Heart left ventricle (tissue), 16 donors: ENCODE measurements at regions not wholly inside any gene's neighbourhood (a gene's known extent, or its start where the extent isn't known, plus 50 kb on each side); places are given as distances from the start of the nearest gene placed in this dataset.

ENCODE experiments used
- ATAC-seq, 4 donors: fragments of 200-7000 bp; cut with Tn5 transposase; one replicate each; pipeline ENCODE4 v1.9.1; 2020 to 2022; ENCODE audit warnings: moderate library complexity in 4 of 4, mild to moderate bottlenecking in 3 of 4, moderate number of reproducible peaks in 1 of 4
- DNase-seq, 5 donors: peaks; one replicate each; pipeline ENCODE4 v3.0.0-alpha.2; 2020
- H3K27ac ChIP-seq, 12 donors: fragments of 200-600 bp; sonication (generic) in 4 of 12; one replicate each; pipeline versions ENCODE4 v1.5.0 to v1.8.0; 2016 to 2022; ENCODE audit warnings: mild to moderate bottlenecking in 2 of 12
- H3K27me3 ChIP-seq, 9 donors: fragments of 200-600 bp; sonication (generic) in 2 of 9; one replicate each; pipeline versions ENCODE4 v1.5.1 to v1.8.0; 2016 to 2022; ENCODE audit warnings: mild to moderate bottlenecking in 3 of 9
- H3K36me3 ChIP-seq, 9 donors: fragments of 200-600 bp; sonication (generic) in 2 of 9; one replicate each; pipeline versions ENCODE4 v1.5.0 to v1.8.0; 2018 to 2022; ENCODE audit warnings: mild to moderate bottlenecking in 2 of 9
- H3K4me1 ChIP-seq, 12 donors: fragments of 200-600 bp; sonication (generic) in 4 of 12; one replicate each; pipeline versions ENCODE4 v1.5.0 to v1.8.0; 2016 to 2022; ENCODE audit warnings: mild to moderate bottlenecking in 3 of 12
- H3K4me3 ChIP-seq, 12 donors: fragments of 200-600 bp; sonication (generic) in 4 of 12; one replicate each; pipeline versions ENCODE4 v1.5.0 to v1.8.0; 2017 to 2022; ENCODE audit warnings: mild to moderate bottlenecking in 9 of 12, moderate library complexity in 4 of 12
- H3K9me3 ChIP-seq, 12 donors: fragments of 200-600 bp; sonication (generic) in 4 of 12; one replicate each; pipeline versions ENCODE4 v1.5.0 to v1.8.0; 2016 to 2022; ENCODE audit warnings: mild to moderate bottlenecking in 1 of 12
- POLR2A ChIP-seq, 2 donors: fragments of 450-650 bp; IDR thresholded peaks; one replicate each; pipeline ENCODE4 v1.6.1; 2017; ENCODE audit warnings: antibody characterized with exemption in 2 of 2, mild to moderate bottlenecking in 2 of 2, moderate library complexity in 2 of 2
- WGBS, 4 donors: extraction: QIAGEN DNeasy Blood & Tissue Kit in 2 of 4; methylation state at CpG; one replicate each; pipeline versions ENCODE4 v1.1.5 to v1.1.7; 2013 to 2018; 5-methylcytosine and 5-hydroxymethylcytosine counted together
- intact Hi-C, 10 donors: fragments of 100-400 bp; cut with DNase I; formaldehyde crosslinking; loops; one replicate each; pipeline versions ENCODE4 v1.11.1 to v1.14.2; 2022
- TF ChIP-seq, protein P1 (sequence below), 12 donors: fragments of 200-600 bp; sonication (generic) in 4 of 12; IDR thresholded peaks; one replicate each; pipeline versions ENCODE4 v1.5.0 to v1.8.0; 2018 to 2022; ENCODE audit warnings: antibody characterized with exemption in 12 of 12, mild to moderate bottlenecking in 5 of 12
- donor health status: ischemic (EF 13 %, LVEDD 7.1; RV severe dilation, severe dysfunction).
- donor health status: healthy with polysubstance abuse.
- donor health status: DM: no; HTN: yes; CAD: no.
- donor health status: DM: no; HTN: no; CAD: no.
- donor health status: ischemic (EF 25% LVEDD 6.9; RV normal size, moderate dysfunction).
- donor health status: ischemic (EF 25% LVEDD 5.7; RV mildly dilated, moderate dysfunction).
- donor health status: healthy.
- donor health status: DM: yes; HTN: yes; CAD: no.
- donor health status: ischemic (EF 35%, LVEDD 5.7; RV mildly dilated, moderate dysfunction).
- donor health status: nonischemic (EF 11% LVEDD 7.7; RV severe dilation, severe dysfunction).
- donor health status: DM: yes; HTN: yes; CAD: no.
- donor health status: PGD.
- donor health status: ischemic (EF 29% LVEDD 5.4; RV normal size, mild dysfunction).
- donor health status: nonischemic (EF 23%, LVEDD 6.1; RV moderate dilation, normal function).

GRCh38 chr1:216826646-216827045 lies 103.4 kb upstream of the ESRRG start:
- H3K9me3 ChIP-seq: no peaks in the 10 kb centered on the region

GRCh38 chr1:216826214-216826613 lies 103.0 kb upstream of the ESRRG start:
- no peak for TF ChIP-seq POLR2A (IDR thresholded peaks at IDR 0.05)
- TF ChIP-seq, protein P1, sequence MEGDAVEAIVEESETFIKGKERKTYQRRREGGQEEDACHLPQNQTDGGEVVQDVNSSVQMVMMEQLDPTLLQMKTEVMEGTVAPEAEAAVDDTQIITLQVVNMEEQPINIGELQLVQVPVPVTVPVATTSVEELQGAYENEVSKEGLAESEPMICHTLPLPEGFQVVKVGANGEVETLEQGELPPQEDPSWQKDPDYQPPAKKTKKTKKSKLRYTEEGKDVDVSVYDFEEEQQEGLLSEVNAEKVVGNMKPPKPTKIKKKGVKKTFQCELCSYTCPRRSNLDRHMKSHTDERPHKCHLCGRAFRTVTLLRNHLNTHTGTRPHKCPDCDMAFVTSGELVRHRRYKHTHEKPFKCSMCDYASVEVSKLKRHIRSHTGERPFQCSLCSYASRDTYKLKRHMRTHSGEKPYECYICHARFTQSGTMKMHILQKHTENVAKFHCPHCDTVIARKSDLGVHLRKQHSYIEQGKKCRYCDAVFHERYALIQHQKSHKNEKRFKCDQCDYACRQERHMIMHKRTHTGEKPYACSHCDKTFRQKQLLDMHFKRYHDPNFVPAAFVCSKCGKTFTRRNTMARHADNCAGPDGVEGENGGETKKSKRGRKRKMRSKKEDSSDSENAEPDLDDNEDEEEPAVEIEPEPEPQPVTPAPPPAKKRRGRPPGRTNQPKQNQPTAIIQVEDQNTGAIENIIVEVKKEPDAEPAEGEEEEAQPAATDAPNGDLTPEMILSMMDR (IDR thresholded peaks at IDR 0.05): no peak
- Histone ChIP-seq H3K9me3 (no peaks in the 10 kb centered on the region), H3K27me3 (no peaks in the 10 kb centered on the region), H3K36me3 (no peaks in the 10 kb centered on the region), H3K27ac (no peak overlapping the region), H3K4me1 (peaks cover 0 to 5% (median 0%) of the 10 kb centered on the region in 12 donors), H3K4me3 (no peak overlapping the region)
- peak in 1 of 4 donors; percentile 67 for ATAC-seq
- 59 to 65% (median 62%) methylated on average over 4 of the region's 4 CpGs for WGBS, 4 donors
- intact Hi-C loops: no loop called here
- DNase-seq: no peak

More at GRCh38 chr1:216826646-216827045, 103.4 kb upstream of the ESRRG start:
- no peak for DNase-seq
- H3K27ac ChIP-seq: no peak overlapping the region
- H3K36me3 ChIP-seq: no peaks in the 10 kb centered on the region
- no peak for ATAC-seq
- WGBS, 4 donors: 49 to 74% (median 62%) methylated on average over 2 of the region's 2 CpGs
- H3K4me3 ChIP-seq: no peak overlapping the region
- intact Hi-C loops: no loop called here
- no peaks in the 10 kb centered on the region for H3K27me3 ChIP-seq
- peaks cover 0 to 5% (median 0%) of the 10 kb centered on the region in 12 donors for H3K4me1 ChIP-seq
- no peak for TF ChIP-seq POLR2A (IDR thresholded peaks at IDR 0.05)
- TF ChIP-seq, protein P1 (IDR thresholded peaks at IDR 0.05): no peak

- TF ChIP-seq, protein P1 (IDR thresholded peaks at IDR 0.05): no peak
- TF ChIP-seq POLR2A (IDR thresholded peaks at IDR 0.05): no peak
- 78 to 93% (median 89%) methylated on average over 2 of the region's 2 CpGs for WGBS, 4 donors
- DNase-seq (no peak), ATAC-seq (no peak)
- Histone ChIP-seq H3K4me1 (peaks cover 0 to 3% (median 0%) of the 10 kb centered on the region in 12 donors), H3K27me3 (no peaks in the 10 kb centered on the region), H3K4me3 (no peak overlapping the region), H3K9me3 (no peaks in the 10 kb centered on the region), H3K36me3 (no peaks in the 10 kb centered on the region), H3K27ac (no peak overlapping the region)
- intact Hi-C loops: no loop called here
These were observed 102.3 kb upstream of the ESRRG start for GRCh38 chr1:216825557-216825956.

DNA sequence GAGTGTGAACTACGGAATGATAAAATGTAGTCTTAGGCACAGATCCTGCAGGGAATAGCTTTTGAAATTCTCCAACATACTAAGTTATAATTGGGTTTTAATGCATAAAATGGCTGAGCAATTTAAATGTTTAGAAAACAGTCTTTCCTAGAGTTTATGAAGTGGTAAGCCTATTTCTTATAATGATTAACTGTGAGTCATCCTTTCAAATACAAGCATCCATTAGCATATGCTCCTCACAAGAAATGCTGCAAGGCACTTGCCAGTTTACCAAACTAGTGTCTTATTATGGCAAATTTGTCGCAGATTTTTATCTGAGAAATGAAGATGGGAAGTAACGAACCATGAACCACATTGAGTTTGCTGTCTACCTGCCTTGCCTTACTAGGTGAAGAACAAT lies 101.3 kb upstream of the ESRRG start:
- ATAC-seq (no peak), DNase-seq (no peak)
- no peaks in the 10 kb centered on the region for H3K27me3 ChIP-seq
- intact Hi-C loops: no loop called here
- 89 to 96% (median 93%) methylated on average over 3 of the region's 3 CpGs for WGBS, 4 donors
- TF ChIP-seq, protein P1 (IDR thresholded peaks at IDR 0.05): no peak
- no peak for TF ChIP-seq POLR2A (IDR thresholded peaks at IDR 0.05)
- H3K9me3 ChIP-seq: no peaks in the 10 kb centered on the region
- H3K4me1 ChIP-seq: peaks cover 0 to 5% (median 0%) of the 10 kb centered on the region in 12 donors
- H3K4me3 ChIP-seq: no peak overlapping the region
- no peak overlapping the region for H3K27ac ChIP-seq
- no peaks in the 10 kb centered on the region for H3K36me3 ChIP-seq
